H1 (cell line): ENCODE measurements at regions not wholly inside any gene's neighbourhood (a gene's known extent, or its start where the extent isn't known, plus 50 kb on each side); places are given as distances from the start of the nearest gene placed in this dataset.

Experiments
- ASH2L ChIP-seq: fragments of 200-600, 300-600 bp; sonication (generic); IDR thresholded peaks from one replicate; pipeline ENCODE4 v1.7.1; 2017; ENCODE audit warnings: low read length
- BRCA1 ChIP-seq: IDR thresholded peaks from 2 replicates; pipeline ENCODE4 v1.6.1; 2012; ENCODE audit warnings: low read depth, low read length, improper control_type of control experiment
- CHD7 ChIP-seq: fragments of 300-600 bp; sonication (generic); IDR thresholded peaks from 2 replicates; pipeline ENCODE4 v1.7.1; 2012; ENCODE audit warnings: low read length, moderate library complexity, mild to moderate bottlenecking, inconsistent platforms; ENCODE audit not compliant: insufficient replicate concordance
- CTBP2 ChIP-seq: IDR thresholded peaks from 2 replicates; pipeline ENCODE4 v1.7.0; 2011; ENCODE audit warnings: borderline replicate concordance, mild to moderate bottlenecking, moderate library complexity, mixed read lengths, low read length; ENCODE audit not compliant: insufficient read depth, insufficient read length
- E2F6 ChIP-seq: IDR thresholded peaks from 2 replicates; pipeline ENCODE4 v1.6.1; 2012; ENCODE audit warnings: inconsistent platforms
- GABPA ChIP-seq: IDR thresholded peaks from 2 replicates; pipeline ENCODE4 v1.6.1; 2011; ENCODE audit warnings: mild to moderate bottlenecking, low read length, moderate library complexity, borderline replicate concordance; ENCODE audit not compliant: insufficient read depth
- GTF2F1 ChIP-seq: IDR thresholded peaks from 2 replicates; pipeline ENCODE4 v1.6.1; 2012; ENCODE audit warnings: low read depth, low read length, improper control_type of control experiment, borderline replicate concordance
- RNF2 ChIP-seq: fragments of 200-900, 300-1000 bp; sonication (generic); IDR thresholded peaks from 2 replicates; pipeline ENCODE4 v1.7.1; 2016; ENCODE audit warnings: borderline replicate concordance, low read depth, mild to moderate bottlenecking, antibody characterized with exemption, low read length; ENCODE audit not compliant: poor library complexity, severe bottlenecking; ENCODE audit errors: missing control alignments
- TBP ChIP-seq: IDR thresholded peaks from 2 replicates; pipeline ENCODE4 v1.6.1; 2011; ENCODE audit warnings: low read depth, low read length, improper control_type of control experiment

GRCh38 chr5:117863586-117864296 is 1124.6 kb downstream of the DTWD2 start (continued):
- TF ChIP-seq CHD7 (no peak), GTF2F1 (no peak), TBP (no peak), CTBP2 (no peak), BRCA1 (no peak), RNF2 (no peak), ASH2L (no peak), E2F6 (no peak), GABPA (no peak)
